Osteoblast (primary cell): ENCODE measurements at regions not wholly inside any gene's neighbourhood (a gene's known extent, or its start where the extent isn't known, plus 50 kb on each side); places are given as distances from the start of the nearest gene placed in this dataset.

Experiments
- DNase-seq: peaks from one replicate; pipeline ENCODE4 v3.0.0; 2011; ENCODE audit warnings: low spot score, mixed read lengths; ENCODE audit not compliant: insufficient read length; ENCODE audit errors: missing footprints
- H2AFZ ChIP-seq: 2 replicates; pipeline ENCODE4 v1.6.0; 2011; ENCODE audit warnings: mild to moderate bottlenecking, low read length
- H3K27ac ChIP-seq: 2 replicates; pipeline ENCODE4 v1.5.1; 2011; ENCODE audit warnings: mild to moderate bottlenecking, low read depth, low read length, moderate library complexity
- H3K27me3 ChIP-seq: 2 replicates; pipeline ENCODE4 v1.6.0; 2012; ENCODE audit warnings: mild to moderate bottlenecking, control low read depth, inconsistent platforms, low read length, moderate library complexity; ENCODE audit not compliant: insufficient read depth
- H3K36me3 ChIP-seq: 2 replicates; pipeline ENCODE4 v1.5.1; 2011; ENCODE audit warnings: mild to moderate bottlenecking, low read length, control low read depth, moderate library complexity; ENCODE audit not compliant: insufficient read depth
- H3K4me1 ChIP-seq: 2 replicates; pipeline ENCODE4 v1.5.1; 2011; ENCODE audit warnings: mild to moderate bottlenecking, low read length, control low read depth, moderate library complexity; ENCODE audit not compliant: insufficient read depth
- H3K4me2 ChIP-seq: 2 replicates; pipeline ENCODE4 v1.6.0; 2011; ENCODE audit warnings: mild to moderate bottlenecking, low read length; ENCODE audit not compliant: insufficient read depth
- H3K4me3 ChIP-seq: fragments of 200-600 bp; sonication (generic); 3 replicates; pipeline ENCODE4 v1.5.1; 2012; ENCODE audit warnings: mild to moderate bottlenecking, low read length, inconsistent platforms; ENCODE audit not compliant: insufficient read depth
- H3K79me2 ChIP-seq: 2 replicates; pipeline ENCODE4 v1.6.0; 2012; ENCODE audit warnings: mild to moderate bottlenecking, low read length, control low read depth, inconsistent platforms; ENCODE audit not compliant: insufficient read depth
- H3K9me3 ChIP-seq: 2 replicates; pipeline ENCODE4 v1.5.1; 2011; ENCODE audit warnings: low read depth, low read length, control low read depth
- H4K20me1 ChIP-seq: 2 replicates; pipeline ENCODE4 v1.6.0; 2012; ENCODE audit warnings: mild to moderate bottlenecking, low read length, control low read depth; ENCODE audit not compliant: insufficient read depth
- CTCF ChIP-seq: IDR thresholded peaks from 2 replicates; pipeline ENCODE4 v1.5.1; 2011; ENCODE audit warnings: mild to moderate bottlenecking, low read depth, low read length, moderate library complexity; ENCODE audit errors: extremely low read depth

DNA sequence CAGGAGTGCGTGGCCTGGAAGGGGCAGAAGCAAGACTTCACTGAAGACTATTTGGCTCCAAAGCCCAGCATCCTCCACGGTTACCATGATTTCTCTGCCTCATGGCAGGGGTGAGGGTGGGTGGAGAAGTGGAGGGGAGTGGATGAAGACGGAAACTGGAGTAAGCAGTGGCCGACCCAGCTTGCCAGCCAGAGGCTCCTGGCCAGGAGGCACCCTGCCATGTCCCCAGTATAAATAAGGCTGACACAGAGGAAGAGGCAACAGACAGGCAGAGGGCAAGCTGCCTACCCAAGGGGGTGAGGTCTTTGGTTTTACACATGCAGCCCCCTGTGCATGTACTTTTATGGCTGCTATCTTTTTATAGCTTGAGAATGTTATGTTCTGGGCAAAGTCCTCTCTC lies 102.6 kb upstream of the TBX20 start:
- no peaks in the 10 kb centered on the region for H3K27me3 ChIP-seq
- H3K79me2 ChIP-seq, result no peaks in the 10 kb centered on the region
- H3K9me3 ChIP-seq, result no peaks in the 10 kb centered on the region
- no peaks in the 10 kb centered on the region for H3K36me3 ChIP-seq
- no peak for DNase-seq
- H3K4me1 ChIP-seq, result no peaks in the 10 kb centered on the region
- H2AFZ ChIP-seq, result no peak overlapping the region
- H4K20me1 ChIP-seq, result no peaks in the 10 kb centered on the region
- H3K4me2 ChIP-seq, result no peak overlapping the region
- H3K27ac ChIP-seq, result no peak overlapping the region
- no peak overlapping the region for H3K4me3 ChIP-seq
- TF ChIP-seq CTCF, result no peak

GRCh38 chr7:35355911-35356310 lies 102.0 kb upstream of the TBX20 start:
- no peak for TF ChIP-seq CTCF
- H3K79me2 ChIP-seq, result no peaks in the 10 kb centered on the region
- no peak overlapping the region for H3K4me3 ChIP-seq
- no peak overlapping the region for H3K4me2 ChIP-seq
- H3K27me3 ChIP-seq, result no peaks in the 10 kb centered on the region
- H4K20me1 ChIP-seq, result no peaks in the 10 kb centered on the region
- H3K9me3 ChIP-seq, result no peaks in the 10 kb centered on the region
- no peaks in the 10 kb centered on the region for H3K36me3 ChIP-seq
- no peak overlapping the region for H2AFZ ChIP-seq
- no peak overlapping the region for H3K27ac ChIP-seq
- DNase-seq, result no peak
- no peaks in the 10 kb centered on the region for H3K4me1 ChIP-seq

DNA sequence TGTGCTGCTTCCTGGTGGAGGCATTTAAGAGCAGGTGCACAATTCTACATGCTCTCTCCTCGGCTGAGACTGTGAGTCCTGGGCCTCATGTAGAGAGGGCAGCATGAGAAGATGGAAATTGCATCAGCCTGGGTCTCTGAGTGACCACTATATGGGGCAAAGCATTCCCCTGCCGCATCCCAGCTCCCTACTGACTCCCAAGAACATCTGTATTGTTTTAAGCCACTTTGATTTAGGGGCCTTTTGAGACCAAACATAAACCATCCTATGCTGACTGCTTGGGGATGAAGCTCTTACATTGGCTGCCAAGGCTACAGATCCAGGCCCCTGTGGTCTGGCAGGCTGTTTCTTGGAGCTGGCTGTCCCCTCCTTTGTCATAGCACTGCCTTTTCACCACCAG lies 101.3 kb upstream of the TBX20 start:
- Histone ChIP-seq H3K4me1 (no peaks in the 10 kb centered on the region), H3K4me2 (no peak overlapping the region), H3K27ac (no peak overlapping the region), H3K4me3 (no peak overlapping the region), H3K27me3 (no peaks in the 10 kb centered on the region), H2AFZ (no peak overlapping the region), H4K20me1 (no peaks in the 10 kb centered on the region), H3K79me2 (no peaks in the 10 kb centered on the region), H3K36me3 (no peaks in the 10 kb centered on the region), H3K9me3 (no peaks in the 10 kb centered on the region)
- TF ChIP-seq CTCF, result no peak
- no peak for DNase-seq

- Histone ChIP-seq H4K20me1 (no peaks in the 10 kb centered on the region), H3K36me3 (no peaks in the 10 kb centered on the region), H3K4me1 (no peaks in the 10 kb centered on the region), H3K27me3 (no peaks in the 10 kb centered on the region), H3K79me2 (no peaks in the 10 kb centered on the region), H3K27ac (no peak overlapping the region), H3K4me3 (no peak overlapping the region), H2AFZ (no peak overlapping the region), H3K4me2 (no peak overlapping the region), H3K9me3 (no peaks in the 10 kb centered on the region)
- TF ChIP-seq CTCF, result no peak
- no peak for DNase-seq
Measured at GRCh38 chr7:35353481-35353880, 99.6 kb upstream of the TBX20 start.
